Endometrium (tissue), 2 donors: ENCODE measurements at regions not wholly inside any gene's neighbourhood (a gene's known extent, or its start where the extent isn't known, plus 50 kb on each side); places are given as distances from the start of the nearest gene placed in this dataset.
"Not testable (repeated sequence)": the region's sequence is repeated elsewhere in the genome, so short reads cannot be mapped to it uniquely, and the experiment has no call there.

Experiments
- FAIRE-seq: peaks from 2 replicates; lab custom pipeline; 2012; peaks lifted over from hg19 to GRCh38; lab: Jason Lieb, UNC
- donor health status: control.
- donor health status: control.

DNA sequence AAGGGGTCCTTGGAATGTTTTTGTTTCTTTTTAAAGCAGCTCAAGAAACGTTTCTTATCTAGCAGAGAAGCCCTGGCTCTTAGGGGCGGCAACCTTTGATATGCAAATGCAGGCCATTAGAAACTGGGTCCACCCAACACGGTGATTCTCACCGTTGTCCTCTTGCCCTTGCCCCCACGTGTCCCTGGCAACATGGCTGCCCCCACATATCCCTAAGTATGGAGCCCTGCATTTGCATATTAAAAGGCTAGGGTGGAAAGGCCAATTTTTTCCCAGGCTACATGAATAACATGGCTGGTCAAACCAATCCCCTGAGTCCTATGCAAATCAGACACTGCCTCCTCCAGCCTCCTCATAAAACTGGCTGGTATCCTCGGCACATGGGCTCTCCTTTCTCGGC, 230.1 kb upstream of the SPOPL start:
- no peak for FAIRE-seq

DNA sequence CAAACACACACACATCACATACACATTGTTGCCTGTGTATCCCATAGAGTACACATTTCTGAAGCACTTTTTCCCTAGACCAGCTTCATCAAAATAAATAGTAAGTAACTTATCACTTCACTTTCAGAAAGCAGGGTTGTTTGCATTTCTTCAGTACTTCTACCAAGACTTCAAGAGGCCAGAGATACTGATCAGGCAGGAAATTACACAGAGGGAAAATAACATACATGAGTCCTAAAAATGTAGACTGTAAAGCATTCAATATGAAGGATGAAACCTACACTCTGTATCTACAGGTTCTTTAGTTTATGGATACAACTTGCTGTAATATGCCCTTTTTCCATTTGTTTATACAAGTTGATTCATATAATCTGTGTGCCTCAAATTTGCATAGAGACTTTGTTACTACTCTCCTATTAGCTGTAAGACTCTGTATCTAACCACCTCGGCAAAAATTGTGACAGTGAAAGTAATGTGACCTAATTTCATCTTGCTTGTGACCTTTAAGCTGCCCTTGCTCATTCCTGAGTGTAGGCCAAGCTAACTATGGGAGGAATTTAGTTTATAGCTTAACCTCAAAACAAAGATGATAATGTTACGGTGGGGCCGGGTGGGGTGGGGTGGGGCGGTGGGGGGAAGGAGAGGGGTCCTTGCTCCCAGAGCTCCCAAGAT, 228.9 kb upstream of the SPOPL start:
- FAIRE-seq = no peak

DNA sequence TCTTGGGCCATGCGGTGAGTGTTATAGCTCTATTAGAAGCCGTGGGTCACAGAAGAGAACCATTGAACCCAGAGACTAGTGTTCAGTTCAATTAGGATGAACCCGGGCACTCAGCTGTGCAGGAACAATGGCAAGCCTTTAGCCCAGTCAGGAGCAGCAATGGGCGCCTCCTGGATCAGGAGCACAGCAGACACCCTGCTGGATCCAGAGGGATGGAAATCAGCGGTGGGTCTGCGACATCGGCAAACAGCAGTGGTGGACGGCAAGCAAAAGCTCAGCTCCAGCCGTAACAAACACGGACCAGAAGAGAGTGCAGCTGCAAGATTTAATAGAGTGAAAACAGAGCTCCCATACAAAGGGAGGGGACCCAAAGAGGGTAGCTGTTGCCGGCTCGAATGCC, 228.3 kb upstream of the SPOPL start:
- FAIRE-seq = not testable (repeated sequence)

DNA sequence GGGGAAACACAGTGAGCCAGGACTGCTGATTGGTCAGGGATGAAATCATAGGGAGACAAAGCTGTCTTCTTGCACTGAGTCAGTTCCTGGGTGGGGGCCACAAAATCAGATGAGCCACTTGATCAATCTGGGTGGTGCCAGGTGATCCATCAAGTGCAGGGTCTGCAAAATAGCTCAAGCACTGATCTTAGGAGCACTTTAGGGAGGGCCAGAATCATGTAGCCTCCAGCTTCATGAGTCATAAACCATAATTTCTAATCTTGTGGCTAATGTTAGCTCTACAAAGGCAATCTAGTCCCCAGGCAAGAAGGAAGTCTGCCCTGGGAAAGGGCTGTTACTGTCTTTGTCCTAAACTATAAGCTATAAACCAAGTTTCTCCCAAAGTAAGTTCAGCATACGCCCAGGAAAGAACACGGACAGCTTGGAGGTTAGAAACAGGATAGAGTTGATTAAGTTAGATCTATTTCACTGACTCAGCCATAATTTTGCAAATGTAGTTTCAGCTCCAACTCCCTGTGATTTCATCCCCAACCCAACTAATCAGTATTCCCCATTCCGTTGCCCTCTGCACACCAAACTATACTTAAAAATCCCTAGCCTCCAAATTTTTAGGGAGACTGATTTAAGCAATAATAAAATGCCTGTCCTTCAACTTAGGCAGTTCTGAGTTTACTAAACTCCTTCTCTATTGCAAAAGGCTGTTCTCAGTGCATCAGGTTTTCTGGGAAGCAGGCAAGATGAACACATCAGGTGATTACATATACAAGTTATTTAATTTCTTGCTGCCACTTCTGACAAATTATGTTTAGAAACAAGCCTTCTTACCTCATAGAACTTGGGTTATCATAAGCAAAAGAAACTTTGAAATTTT, 226.9 kb upstream of the SPOPL start:
- FAIRE-seq = no peak

DNA sequence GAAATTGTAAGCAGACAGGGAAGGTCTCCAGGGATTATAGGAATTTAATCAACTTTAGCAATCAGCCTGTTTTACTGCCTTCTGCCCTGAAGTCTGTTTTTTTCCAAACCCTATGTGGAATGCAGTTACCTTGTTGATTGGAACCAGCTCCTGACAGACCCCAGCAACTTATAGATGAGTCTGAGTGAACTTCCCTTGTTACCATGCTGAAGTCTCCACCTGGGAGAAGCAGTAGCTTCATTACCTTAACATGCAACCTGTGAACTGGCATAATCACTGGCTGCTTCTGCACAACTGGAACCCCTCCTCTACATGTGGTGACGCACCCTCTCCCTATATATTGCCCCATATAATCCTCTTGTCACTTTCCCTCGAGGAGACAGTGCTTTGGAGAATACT, 226.3 kb upstream of the SPOPL start:
- no peak for FAIRE-seq

DNA sequence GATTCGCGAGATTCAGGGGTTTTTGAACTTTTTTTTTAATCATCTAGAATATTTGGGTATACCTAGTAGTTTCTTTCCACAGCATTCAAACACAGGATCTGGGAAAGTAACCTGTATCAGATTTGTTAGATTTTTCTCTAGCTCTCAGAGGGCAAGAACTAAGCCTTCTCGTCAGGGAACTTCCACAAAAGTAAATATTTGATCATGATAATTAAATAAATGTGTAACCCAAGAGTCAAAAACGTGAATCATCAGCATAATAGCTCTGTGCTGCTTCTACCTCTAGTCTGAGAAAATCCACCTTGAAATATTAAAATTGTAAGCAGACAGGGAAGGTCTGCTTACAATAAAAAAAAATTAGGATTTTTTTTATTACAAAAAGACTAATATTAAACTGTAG, 225.7 kb upstream of the SPOPL start:
- no peak for FAIRE-seq

DNA sequence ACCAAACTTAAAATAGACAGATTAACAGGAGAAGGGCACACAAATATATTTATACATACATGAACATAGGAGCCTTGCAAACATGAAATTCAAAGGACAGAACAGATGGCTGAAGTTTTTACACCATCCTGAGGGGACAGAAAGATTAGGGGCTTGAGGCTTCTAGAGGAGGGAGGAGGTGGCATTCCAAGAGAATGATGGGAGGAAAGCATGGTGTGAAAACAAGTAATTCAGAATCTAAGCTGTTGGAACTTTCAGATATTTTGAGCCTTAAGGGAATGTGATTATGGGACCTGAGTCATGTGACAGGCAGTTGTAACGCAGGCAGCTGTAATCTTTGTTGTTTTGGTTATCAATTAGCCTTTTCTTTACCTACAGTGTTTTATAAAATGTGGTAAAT, 225.2 kb upstream of the SPOPL start:
- no peak for FAIRE-seq

DNA sequence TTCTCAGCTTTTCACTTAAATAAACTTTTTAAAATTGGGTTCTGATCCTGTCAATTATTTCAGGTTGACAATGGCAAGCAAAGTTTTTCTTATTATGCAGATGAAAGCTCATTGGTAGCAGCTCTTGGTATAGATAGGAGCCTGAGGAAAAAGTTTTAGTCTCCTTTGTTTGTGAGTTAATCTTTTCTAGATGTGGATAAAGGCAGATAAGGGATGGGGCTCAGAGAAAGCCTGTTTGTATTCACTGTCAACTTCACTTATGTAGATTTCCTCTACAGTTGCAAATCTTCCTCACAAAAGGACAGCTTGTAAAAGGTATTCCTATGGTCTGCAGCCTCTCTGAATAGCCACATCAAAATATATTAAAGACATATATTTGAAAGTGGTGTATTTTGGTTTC, 224.5 kb upstream of the SPOPL start:
- no peak for FAIRE-seq

DNA sequence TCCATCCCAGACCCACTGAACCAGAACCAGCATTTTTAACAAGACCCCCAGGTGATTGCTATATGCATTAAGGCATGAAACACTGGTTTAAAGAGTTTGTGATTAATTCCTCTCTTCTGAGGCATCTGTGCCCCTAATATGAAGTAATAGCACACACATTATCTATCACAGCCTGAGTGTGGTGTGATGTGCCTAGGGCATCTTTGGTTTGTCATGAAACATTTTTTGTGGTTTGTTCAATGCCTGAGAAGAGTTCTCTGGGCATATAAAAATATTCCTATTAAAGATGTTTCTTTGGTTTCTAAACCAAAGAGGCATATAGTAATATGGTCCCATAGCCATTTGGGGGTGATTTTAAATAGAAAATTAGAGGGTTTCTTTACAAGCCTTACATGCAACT, 221.7 kb upstream of the SPOPL start:
- no peak for FAIRE-seq

DNA sequence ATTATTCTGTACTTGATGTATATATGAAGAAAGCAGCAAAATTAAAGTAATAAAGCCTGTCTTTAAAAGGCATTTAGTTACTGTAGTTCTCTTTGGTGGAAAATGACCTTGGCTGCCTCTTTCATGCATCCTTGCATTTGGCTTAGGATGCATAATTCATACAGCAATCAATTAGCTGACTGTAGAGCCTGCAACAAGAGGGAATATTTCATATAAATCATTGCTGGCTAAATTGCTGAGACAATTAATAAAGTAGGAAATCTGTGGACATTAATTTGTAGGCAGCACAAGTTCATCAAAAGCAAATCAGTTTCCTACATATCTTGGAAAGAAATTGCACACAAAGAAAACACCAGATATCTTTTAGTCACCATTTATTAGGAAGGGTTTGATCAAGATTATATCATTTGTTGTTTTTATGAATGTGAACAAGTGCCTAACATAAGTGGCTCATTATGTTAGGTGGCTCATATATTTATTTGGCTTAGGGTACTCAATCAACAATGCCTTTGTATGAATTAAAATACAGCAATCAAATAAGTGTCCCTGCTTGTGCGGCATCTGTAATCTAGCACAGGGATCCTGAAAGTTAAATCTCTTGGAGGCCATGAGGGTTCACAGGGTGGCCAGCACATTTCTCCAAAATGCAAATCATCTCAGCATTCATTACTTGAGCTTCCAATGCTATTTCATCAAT, 220.4 kb upstream of the SPOPL start:
- FAIRE-seq = no peak

DNA sequence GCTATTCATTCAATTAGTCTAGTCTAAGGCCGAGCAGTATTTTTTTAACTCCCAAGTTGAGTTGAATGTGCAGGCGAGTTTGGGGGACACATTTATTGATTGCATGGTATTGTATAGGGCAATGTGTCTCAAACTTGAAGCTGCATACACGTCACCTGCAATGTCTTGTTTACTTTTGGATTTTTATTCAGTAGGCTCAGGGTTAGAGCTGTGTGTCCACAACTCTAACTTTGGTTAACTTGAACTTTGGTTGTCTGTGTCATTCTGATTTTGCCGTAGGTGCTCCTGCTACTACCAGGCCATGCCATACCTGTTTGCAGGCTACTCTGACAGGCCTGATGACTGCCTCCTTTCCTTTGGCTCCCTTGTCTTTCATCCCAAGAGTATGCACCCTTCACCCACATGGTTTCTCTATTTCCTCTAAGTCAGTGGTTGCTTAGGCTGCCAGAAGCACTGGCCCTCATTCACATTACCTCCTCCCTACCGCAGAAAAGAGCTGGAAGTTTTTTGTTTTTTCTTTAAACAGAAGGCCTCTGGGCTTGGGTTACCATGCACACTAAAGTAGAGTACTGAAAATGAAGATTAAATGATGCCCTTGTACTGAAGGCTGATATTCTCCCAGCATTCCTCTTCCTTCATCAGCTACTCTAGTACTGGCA, 219.4 kb upstream of the SPOPL start:
- no peak for FAIRE-seq

DNA sequence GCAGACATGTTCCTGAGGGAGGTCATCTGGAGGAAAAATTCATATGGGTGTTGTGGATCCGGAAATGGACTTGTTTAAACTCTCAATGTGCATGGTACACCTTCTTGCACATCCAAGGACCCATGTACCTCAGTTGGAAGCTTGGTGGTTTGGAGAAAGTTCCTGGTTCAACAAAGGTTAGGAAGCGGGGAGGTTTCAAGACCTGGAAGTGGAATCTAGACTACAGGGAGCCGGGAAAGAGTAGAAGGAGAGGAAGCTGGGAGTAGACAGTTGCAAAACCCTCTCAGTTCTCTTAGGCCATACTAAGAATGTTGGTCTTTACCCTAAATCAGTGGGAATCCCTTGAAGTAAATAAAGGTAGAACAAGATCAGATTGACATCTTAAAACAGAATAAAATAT, 209.8 kb upstream of the SPOPL start:
- no peak for FAIRE-seq

DNA sequence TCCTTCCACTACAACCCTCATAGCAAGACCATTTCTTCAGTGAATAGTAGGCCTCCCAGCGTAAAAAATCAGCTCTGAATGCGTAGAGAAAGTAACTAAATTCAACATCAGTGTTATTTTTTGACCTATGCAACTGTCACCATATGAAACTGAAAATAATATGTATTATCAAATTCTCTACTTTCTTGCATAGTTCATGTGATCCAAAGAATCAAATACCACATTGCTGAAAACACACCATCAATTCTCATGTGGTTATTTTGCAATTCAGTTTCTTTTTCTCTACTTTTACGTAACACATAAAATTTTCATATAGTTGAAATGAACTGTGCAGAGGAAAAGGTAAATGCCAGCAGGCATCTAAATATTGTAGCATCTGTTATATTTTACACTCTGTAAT, 208.5 kb upstream of the SPOPL start:
- FAIRE-seq = no peak

DNA sequence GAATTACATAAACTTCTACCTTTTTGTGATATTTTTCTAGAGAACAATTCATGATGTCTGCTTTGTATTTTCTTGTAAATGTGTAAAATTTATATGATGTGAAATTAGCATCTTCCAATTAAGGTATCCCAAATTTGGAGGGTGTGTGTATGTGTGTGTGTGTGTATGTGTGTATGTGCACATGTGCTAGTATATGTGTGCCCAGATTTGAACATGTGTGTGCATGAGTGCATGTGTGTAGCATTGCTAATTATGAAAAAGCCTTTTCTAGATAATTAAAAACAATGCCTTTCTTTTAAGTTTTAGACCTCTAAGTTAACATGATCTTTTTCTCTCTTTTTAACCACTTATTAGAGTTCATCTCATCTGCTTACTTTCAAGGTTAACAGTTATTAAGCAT, 208.0 kb upstream of the SPOPL start:
- no peak for FAIRE-seq

DNA sequence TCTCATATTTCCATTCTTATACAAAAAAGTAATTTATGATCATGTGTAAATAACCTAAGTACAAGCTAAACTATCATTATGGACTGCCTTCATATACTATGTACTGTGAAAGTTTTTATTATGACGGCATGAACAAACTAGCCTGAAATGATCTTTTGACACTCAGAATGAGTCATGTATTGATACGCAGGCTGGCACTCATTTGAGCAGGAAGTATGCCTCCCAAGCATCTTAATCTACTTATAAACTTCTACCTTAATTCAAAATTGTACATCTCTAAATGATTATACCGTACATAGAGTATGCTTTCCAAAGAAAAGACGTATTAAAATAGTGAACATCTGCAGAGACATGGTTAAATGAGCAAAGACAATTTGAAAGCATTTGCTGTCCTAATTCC, 207.1 kb upstream of the SPOPL start:
- no peak for FAIRE-seq

DNA sequence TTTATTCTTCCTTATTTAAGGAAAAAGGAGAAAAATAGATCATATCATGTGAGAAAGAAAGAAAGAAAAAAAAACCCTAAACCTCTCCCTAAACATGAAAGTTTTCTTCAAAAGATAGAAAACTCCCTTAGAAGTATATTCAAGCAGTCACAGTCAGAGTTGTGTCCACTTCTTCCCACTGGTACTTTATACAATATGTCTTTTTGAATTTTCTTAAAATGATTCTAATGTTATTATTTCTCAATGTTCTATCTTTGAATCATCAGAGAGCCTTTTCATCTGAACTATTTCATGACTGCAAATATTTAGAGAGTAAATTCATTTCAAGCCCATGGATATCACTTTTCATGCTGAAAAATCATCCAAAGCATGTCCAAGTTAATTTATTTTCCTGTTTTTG, 205.2 kb upstream of the SPOPL start:
- FAIRE-seq = no peak

DNA sequence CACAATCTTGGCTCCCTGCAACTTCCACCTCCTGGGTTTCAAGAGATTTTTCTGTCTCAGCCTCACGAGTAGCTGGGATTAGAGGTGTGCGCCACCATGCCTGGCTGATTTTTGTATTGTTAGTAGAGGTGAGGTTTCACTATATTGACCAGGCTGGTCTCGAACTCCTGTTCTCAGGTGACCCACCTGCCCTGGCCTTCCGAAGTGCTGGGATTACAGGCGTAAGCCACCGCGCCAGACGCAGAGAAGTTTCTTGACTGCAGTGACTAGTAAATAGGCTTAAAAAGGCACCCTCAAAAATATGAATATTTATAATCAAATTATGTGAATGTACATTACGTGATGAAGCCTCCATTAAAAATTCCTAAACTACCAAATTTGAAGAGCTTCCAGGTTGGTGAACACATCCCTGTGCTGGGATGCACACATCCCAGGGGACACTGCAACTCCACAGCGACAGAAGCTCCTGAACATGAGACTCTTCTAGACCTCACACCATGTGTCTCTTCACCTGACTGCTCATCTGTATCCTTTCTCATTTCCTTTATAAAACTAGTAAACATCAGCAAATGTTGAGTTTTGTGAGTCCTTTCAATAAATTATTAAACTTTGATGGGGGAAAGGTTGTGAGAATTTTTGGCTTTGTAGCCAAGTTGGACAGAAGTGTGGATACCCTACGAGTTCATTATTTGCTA, 203.3 kb upstream of the SPOPL start:
- FAIRE-seq = no peak

DNA sequence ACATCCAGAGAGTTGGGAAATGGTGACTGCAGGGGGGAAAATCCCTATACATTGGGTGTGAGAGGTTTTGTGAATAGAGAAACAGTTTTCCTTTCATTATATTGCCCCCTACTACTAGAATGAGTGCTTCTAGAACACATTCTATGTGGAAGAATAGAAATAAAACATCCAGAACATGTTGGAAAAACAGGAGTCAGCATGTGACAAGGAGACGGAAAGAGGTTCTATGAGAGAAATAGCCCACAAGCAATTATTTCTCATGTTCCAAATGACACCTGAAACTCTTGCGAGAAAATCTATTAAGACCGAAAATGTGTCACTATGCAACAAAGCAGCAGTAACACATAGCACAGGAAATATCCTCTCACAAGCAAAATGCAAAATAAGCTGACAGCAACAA, 202.7 kb upstream of the SPOPL start:
- FAIRE-seq = no peak

DNA sequence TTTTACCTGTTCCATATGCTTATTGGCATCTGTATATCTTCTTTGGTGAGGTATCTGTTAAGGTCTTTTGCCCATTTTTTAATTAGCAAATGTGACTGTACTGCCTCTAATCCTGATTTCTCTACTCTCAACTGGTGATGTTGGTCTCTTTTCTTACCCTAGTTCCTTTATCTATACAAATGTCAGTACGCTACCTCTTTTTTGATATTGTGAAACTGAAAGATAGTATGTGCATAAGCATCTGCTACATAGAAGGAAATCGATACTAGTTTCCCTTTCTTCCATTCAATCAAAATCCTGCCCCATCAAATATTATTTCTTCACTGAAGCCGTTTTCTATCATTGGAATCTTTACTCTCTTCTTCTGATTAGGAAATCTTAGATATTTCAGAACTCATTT, 194.9 kb upstream of the SPOPL start:
- no peak for FAIRE-seq

DNA sequence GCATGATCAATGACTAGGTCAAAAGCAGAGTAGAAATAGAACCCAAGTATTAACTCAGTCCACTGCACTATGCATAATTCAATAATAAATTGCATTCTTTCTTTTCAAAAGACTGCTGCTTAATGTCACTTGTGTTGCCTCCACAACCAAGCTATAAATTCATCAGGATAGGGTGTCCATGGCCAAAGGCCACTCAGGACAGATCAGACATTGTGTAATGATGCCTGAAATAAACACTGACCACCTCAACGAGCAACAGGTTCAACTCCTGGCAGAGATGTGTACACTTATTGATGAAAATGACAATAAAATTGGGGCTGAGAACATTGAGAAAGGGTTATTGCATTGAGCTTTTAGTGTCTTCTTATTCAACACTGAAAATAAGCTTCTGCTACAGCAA, 194.5 kb upstream of the SPOPL start:
- no peak for FAIRE-seq

DNA sequence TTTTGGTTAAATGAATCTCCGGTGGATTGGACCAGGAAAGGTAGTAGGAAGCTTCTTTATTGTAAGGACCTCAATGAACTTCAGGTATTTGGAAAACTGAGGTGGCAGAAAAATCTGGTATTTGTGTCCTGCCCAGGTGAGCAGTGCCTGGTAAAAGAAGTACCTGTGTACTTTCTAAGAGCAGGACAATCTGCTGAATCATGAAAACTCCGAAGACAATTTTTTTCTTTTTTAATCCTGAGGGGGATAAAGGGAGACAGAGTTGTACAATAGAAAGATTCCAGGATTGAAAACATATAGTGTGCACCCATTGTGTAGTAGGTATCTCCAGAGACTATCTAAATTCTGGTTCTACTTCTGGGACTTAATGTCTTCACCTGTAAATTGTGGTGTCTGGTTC, 191.8 kb upstream of the SPOPL start:
- no peak for FAIRE-seq

DNA sequence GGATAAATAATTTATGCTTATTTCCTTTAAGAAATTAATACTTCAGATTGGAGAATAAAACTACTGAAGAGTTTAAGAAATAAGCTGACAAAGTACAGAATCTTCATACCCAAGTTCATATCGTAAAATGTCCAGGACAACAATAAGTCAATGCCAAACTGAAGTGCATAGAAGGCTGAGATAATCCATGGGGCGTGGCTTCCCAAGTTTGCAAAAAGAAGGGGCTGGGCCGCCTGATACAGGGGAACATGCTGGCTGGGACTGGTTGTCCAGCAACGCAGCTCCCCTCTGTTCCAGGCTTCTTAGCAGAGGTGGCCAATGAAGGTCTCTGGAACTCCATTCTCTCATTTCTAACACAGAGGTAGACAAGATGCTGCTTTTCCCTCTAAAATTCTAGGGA, 189.5 kb upstream of the SPOPL start:
- no peak for FAIRE-seq
